ENCODE measurements at regions not wholly inside any gene's neighbourhood (a gene's known extent, or its start where the extent isn't known, plus 50 kb on each side); places are given as distances from the start of the nearest gene placed in this dataset.

DNA sequence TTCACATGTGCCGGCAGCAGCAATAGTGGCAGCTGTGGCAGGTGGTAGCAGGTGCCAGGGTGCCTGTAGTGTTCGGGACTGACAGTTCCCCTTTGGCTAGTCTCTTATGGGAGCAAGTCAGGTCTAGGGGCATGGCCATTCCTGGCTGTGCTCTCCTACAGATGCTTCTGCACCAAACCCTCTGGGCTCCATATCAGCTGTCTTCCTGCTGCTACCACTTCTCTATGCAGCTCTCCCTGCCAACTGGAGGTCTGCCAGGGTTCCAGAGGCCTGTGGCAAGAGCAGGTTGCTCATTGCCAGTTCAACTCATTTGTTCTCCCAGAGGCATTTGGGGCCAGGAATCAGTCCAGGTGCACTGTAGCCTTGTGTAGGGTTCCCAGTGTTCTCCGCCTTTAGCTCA lies 473.7 kb downstream of the JRKL start:
- H3K36me3 ChIP-seq (replicated peaks in 1 of 2; ENCODE audit: control insufficient read depth in 1 of 2, insufficient read depth in 2 of 2, low read length in 1 of 2): no peaks in the 10 kb centered on the region
- H3K79me2 ChIP-seq (ENCODE audit: insufficient read depth): no peaks in the 10 kb centered on the region
- H3F3A ChIP-seq (replicated peaks; ENCODE audit: insufficient read depth): no peaks in the 10 kb centered on the region
- DNase-seq: no peak
- no peaks in the 10 kb centered on the region for H3K9me2 ChIP-seq
- no peaks in the 10 kb centered on the region for H3K9me3 ChIP-seq
- H3K4me3 ChIP-seq (ENCODE audit: low read depth in 2 of 2, low read length in 1 of 2): no peak overlapping the region
- H3K9ac ChIP-seq: no peak overlapping the region
- H3K4me1 ChIP-seq (ENCODE audit: control insufficient read depth in 1 of 2, insufficient read depth in 2 of 2, low read depth in 1 of 2, low read length in 1 of 2): no peaks in the 10 kb centered on the region; a peak in 1 of 4 replicates
- H3K27me3 ChIP-seq (ENCODE audit: insufficient read depth): no peaks in the 10 kb centered on the region
- WGBS (ENCODE audit: low lambda C conversion rate): 70% methylated on average over 1 of the region's 3 CpGs
- ChIA-PET POLR2A (no interaction called here), CTCF (no interaction called here)
- no peak overlapping the region for H3K27ac ChIP-seq (ENCODE audit: low read depth in 2 of 2, low read length in 1 of 2)
- no peaks in the 10 kb centered on the region for H4K20me1 ChIP-seq (ENCODE audit: insufficient read depth)
- TF ChIP-seq, protein P1, sequence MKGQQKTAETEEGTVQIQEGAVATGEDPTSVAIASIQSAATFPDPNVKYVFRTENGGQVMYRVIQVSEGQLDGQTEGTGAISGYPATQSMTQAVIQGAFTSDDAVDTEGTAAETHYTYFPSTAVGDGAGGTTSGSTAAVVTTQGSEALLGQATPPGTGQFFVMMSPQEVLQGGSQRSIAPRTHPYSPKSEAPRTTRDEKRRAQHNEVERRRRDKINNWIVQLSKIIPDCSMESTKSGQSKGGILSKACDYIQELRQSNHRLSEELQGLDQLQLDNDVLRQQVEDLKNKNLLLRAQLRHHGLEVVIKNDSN (IDR thresholded peaks at IDR 0.05; ENCODE audit: borderline replicate concordance, low read depth): no peak
- TF ChIP-seq, protein P2, sequence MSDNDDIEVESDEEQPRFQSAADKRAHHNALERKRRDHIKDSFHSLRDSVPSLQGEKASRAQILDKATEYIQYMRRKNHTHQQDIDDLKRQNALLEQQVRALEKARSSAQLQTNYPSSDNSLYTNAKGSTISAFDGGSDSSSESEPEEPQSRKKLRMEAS (IDR thresholded peaks at IDR 0.05; ENCODE audit: low read depth): no peak
- no peak for TF ChIP-seq SMC3 (IDR thresholded peaks at IDR 0.05; ENCODE audit: low read depth, low read length)
- TF ChIP-seq TCF12 (IDR thresholded peaks at IDR 0.05): no peak
- no peak for TF ChIP-seq FOSL2 (IDR thresholded peaks at IDR 0.05; ENCODE audit: borderline replicate concordance, low read depth)
- TF ChIP-seq, protein P3, sequence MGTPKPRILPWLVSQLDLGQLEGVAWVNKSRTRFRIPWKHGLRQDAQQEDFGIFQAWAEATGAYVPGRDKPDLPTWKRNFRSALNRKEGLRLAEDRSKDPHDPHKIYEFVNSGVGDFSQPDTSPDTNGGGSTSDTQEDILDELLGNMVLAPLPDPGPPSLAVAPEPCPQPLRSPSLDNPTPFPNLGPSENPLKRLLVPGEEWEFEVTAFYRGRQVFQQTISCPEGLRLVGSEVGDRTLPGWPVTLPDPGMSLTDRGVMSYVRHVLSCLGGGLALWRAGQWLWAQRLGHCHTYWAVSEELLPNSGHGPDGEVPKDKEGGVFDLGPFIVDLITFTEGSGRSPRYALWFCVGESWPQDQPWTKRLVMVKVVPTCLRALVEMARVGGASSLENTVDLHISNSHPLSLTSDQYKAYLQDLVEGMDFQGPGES (IDR thresholded peaks at IDR 0.05; ENCODE audit: low read depth, low read length): no peak
- TF ChIP-seq, protein P4, sequence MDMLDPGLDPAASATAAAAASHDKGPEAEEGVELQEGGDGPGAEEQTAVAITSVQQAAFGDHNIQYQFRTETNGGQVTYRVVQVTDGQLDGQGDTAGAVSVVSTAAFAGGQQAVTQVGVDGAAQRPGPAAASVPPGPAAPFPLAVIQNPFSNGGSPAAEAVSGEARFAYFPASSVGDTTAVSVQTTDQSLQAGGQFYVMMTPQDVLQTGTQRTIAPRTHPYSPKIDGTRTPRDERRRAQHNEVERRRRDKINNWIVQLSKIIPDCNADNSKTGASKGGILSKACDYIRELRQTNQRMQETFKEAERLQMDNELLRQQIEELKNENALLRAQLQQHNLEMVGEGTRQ (IDR thresholded peaks at IDR 0.05; ENCODE audit: borderline replicate concordance, low read depth, low read length): no peak
- TF ChIP-seq EP300 (IDR thresholded peaks at IDR 0.05; ENCODE audit: borderline replicate concordance in 1 of 2, low read depth in 1 of 2, low read length in 1 of 2): no peak
- no peak for TF ChIP-seq RAD21 (IDR thresholded peaks at IDR 0.05; ENCODE audit: low read length)
- TF ChIP-seq, protein P5, sequence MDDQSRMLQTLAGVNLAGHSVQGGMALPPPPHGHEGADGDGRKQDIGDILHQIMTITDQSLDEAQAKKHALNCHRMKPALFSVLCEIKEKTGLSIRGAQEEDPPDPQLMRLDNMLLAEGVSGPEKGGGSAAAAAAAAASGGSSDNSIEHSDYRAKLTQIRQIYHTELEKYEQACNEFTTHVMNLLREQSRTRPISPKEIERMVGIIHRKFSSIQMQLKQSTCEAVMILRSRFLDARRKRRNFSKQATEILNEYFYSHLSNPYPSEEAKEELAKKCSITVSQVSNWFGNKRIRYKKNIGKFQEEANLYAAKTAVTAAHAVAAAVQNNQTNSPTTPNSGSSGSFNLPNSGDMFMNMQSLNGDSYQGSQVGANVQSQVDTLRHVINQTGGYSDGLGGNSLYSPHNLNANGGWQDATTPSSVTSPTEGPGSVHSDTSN (IDR thresholded peaks at IDR 0.05): no peak
- no peak for TF ChIP-seq EZH2phosphoT487 (IDR thresholded peaks at IDR 0.05; ENCODE audit: borderline replicate concordance, low read depth)
- no peak for TF ChIP-seq NFIC (IDR thresholded peaks at IDR 0.05; ENCODE audit: borderline replicate concordance)
- TF ChIP-seq FOXJ3 (CRISPR knock-in tag; IDR thresholded peaks at IDR 0.05): no peak
- no peak for TF ChIP-seq SIN3A (IDR thresholded peaks at IDR 0.05; ENCODE audit: borderline replicate concordance, low read depth, low read length)
- H2AFZ ChIP-seq (ENCODE audit: low read depth): no peak overlapping the region
- H3K4me2 ChIP-seq: no peak overlapping the region

DNA sequence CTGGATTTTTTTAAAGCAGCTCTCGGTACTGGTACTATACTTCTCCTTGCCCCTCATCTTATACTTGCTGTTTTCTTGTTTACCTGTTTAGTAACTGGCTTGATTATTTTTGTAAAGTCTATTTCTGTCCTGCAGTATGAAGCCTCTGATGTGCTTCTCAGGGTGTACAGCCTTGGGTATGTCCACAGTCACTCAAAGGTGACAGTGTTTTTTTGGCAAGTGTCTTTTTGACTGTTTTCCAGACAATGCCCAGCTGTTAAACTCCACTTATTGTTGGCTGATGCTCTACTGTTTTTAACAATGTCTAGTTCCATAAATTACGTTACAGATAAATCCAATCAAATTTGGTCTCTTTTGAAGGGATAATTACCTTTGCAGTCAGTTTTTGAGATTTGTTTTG lies 475.2 kb downstream of the JRKL start:
- WGBS (ENCODE audit: low lambda C conversion rate): 24% methylated on average over 2 of the region's 2 CpGs
- Histone ChIP-seq H2AFZ (ENCODE audit: low read depth) (no peak overlapping the region), H3K4me3 (ENCODE audit: low read depth in 2 of 2, low read length in 1 of 2) (no peak overlapping the region)
- TF ChIP-seq, protein P6, sequence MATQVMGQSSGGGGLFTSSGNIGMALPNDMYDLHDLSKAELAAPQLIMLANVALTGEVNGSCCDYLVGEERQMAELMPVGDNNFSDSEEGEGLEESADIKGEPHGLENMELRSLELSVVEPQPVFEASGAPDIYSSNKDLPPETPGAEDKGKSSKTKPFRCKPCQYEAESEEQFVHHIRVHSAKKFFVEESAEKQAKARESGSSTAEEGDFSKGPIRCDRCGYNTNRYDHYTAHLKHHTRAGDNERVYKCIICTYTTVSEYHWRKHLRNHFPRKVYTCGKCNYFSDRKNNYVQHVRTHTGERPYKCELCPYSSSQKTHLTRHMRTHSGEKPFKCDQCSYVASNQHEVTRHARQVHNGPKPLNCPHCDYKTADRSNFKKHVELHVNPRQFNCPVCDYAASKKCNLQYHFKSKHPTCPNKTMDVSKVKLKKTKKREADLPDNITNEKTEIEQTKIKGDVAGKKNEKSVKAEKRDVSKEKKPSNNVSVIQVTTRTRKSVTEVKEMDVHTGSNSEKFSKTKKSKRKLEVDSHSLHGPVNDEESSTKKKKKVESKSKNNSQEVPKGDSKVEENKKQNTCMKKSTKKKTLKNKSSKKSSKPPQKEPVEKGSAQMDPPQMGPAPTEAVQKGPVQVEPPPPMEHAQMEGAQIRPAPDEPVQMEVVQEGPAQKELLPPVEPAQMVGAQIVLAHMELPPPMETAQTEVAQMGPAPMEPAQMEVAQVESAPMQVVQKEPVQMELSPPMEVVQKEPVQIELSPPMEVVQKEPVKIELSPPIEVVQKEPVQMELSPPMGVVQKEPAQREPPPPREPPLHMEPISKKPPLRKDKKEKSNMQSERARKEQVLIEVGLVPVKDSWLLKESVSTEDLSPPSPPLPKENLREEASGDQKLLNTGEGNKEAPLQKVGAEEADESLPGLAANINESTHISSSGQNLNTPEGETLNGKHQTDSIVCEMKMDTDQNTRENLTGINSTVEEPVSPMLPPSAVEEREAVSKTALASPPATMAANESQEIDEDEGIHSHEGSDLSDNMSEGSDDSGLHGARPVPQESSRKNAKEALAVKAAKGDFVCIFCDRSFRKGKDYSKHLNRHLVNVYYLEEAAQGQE (IDR thresholded peaks at IDR 0.05; ENCODE audit: low read depth, low read length): no peak
- TF ChIP-seq NRF1 (IDR thresholded peaks at IDR 0.05; ENCODE audit: low read depth, low read length) (no peak), FOXJ3 (CRISPR knock-in tag; IDR thresholded peaks at IDR 0.05) (no peak), NFIC (IDR thresholded peaks at IDR 0.05; ENCODE audit: borderline replicate concordance) (no peak), GABPA (IDR thresholded peaks at IDR 0.05; ENCODE audit: low read depth) (no peak)
- TF ChIP-seq, protein P1 (IDR thresholded peaks at IDR 0.05; ENCODE audit: borderline replicate concordance, low read depth): no peak
- TF ChIP-seq, protein P4 (IDR thresholded peaks at IDR 0.05; ENCODE audit: borderline replicate concordance, low read depth, low read length): no peak

More for the DNA sequence above, 475.2 kb downstream of the JRKL start:
- CTCF ChIA-PET: no interaction called here
- no peaks in the 10 kb centered on the region for H3F3A ChIP-seq (replicated peaks; ENCODE audit: insufficient read depth)
- H3K4me2 ChIP-seq: no peak overlapping the region
- H3K79me2 ChIP-seq (ENCODE audit: insufficient read depth): no peaks in the 10 kb centered on the region
- no peaks in the 10 kb centered on the region for H3K9me3 ChIP-seq
- no peaks in the 10 kb centered on the region for H3K36me3 ChIP-seq (replicated peaks in 1 of 2; ENCODE audit: control insufficient read depth in 1 of 2, insufficient read depth in 2 of 2, low read length in 1 of 2)
- no peaks in the 10 kb centered on the region; a peak in 1 of 4 replicates for H3K4me1 ChIP-seq (ENCODE audit: control insufficient read depth in 1 of 2, insufficient read depth in 2 of 2, low read depth in 1 of 2, low read length in 1 of 2)
- no peak for DNase-seq
- H3K9me2 ChIP-seq: no peaks in the 10 kb centered on the region
- no peaks in the 10 kb centered on the region for H3K27me3 ChIP-seq (ENCODE audit: insufficient read depth)
- H4K20me1 ChIP-seq (ENCODE audit: insufficient read depth): no peaks in the 10 kb centered on the region
- POLR2A ChIA-PET: no interaction called here
- no peak overlapping the region for H3K9ac ChIP-seq
- no peak overlapping the region for H3K27ac ChIP-seq (ENCODE audit: low read depth in 2 of 2, low read length in 1 of 2)

All from SK-N-SH (cell line).